HCT116 (cell line): ENCODE measurements at regions not wholly inside any gene's neighbourhood (a gene's known extent, or its start where the extent isn't known, plus 50 kb on each side); places are given as distances from the start of the nearest gene placed in this dataset.

Source experiments
- ATAC-seq: fragments of 200-7000 bp; cut with Tn5 transposase; 2 replicates; pipeline ENCODE4 v1.9.1; 2020; ENCODE audit warnings: mild to moderate bottlenecking, moderate library complexity
- BruUV-seq: library from RNA; stranded (reverse); fragments of 400-500 nt; replicated peaks from 2 replicates; lab custom pipeline; 2021; lab: Mats Ljungman, UMichigan
- CTCF ChIA-PET: fragments of 300-600 bp; sonication (Branson Sonifier 250); formaldehyde crosslinking; loops from one replicate; lab custom pipeline; 2021; ENCODE audit warnings: antibody characterized with exemption; lab: Charles Lee
- POLR2A ChIA-PET: fragments of 300-600, 350-600 bp; sonication (Branson Sonifier 250); formaldehyde crosslinking; loops from one replicate; lab custom pipeline; 2021; ENCODE audit warnings: antibody characterized with exemption; lab: Charles Lee
- RAD21 ChIA-PET, 2 experiments: fragments of 300-600 bp; sonication (Branson Sonifier 250); formaldehyde crosslinking; loops; one replicate each; lab custom pipeline; 2023; ENCODE audit warnings: low total read pairs in 2 of 2; ENCODE audit not compliant: uncharacterized antibody in 2 of 2, unreplicated experiment in 2 of 2, low non-redundant PET in 1 of 2; lab: Charles Lee
- DNase-seq: peaks from one replicate; pipeline ENCODE4 v3.0.0-alpha.2; 2010; ENCODE audit warnings: low read depth, low spot score
- H2AFZ ChIP-seq: fragments of 200-600 bp; shearing (Covaris generic), sonication (generic); 2 replicates; pipeline ENCODE4 v1.6.1; 2017; ENCODE audit warnings: low read depth, mixed run types, mixed read lengths, antibody characterized with exemption, low read length; ENCODE audit not compliant: poor library complexity, severe bottlenecking
- H3K27ac ChIP-seq: 2 replicates; pipeline ENCODE4 v1.5.1; 2012; ENCODE audit warnings: low read depth, low read length
- H3K27me3 ChIP-seq: fragments of 200-600 bp; sonication (generic); 2 replicates; pipeline ENCODE4 v1.6.1; 2016; ENCODE audit warnings: mixed run types, low read length, mixed read lengths; ENCODE audit not compliant: insufficient read depth
- H3K36me3 ChIP-seq, 2 experiments: fragments of 200-500 bp in 1 of 2; fragments of 200-600 bp in 1 of 2; sonication (Bioruptor generic) in 1 of 2; sonication (generic) in 1 of 2; 2 replicates each; pipeline versions ENCODE4 v1.5.1 to v1.6.1; 2014 to 2016; ENCODE audit warnings: low read length in 2 of 2, inconsistent platforms in 1 of 2, mixed read lengths in 1 of 2, mixed run types in 1 of 2; ENCODE audit not compliant: insufficient read depth in 2 of 2, control insufficient read depth in 1 of 2
- H3K4me1 ChIP-seq, 2 experiments: fragments of 200-600 bp in 1 of 2; sonication (generic) in 1 of 2; 2 replicates each; pipeline versions ENCODE4 v1.5.1 to v1.6.1; 2012 to 2017; ENCODE audit warnings: low read length in 2 of 2, inconsistent platforms in 1 of 2, mild to moderate bottlenecking in 1 of 2, mixed read lengths in 1 of 2, mixed run types in 1 of 2, moderate library complexity in 1 of 2; ENCODE audit not compliant: insufficient read depth in 2 of 2, control insufficient read depth in 1 of 2
- H3K4me2 ChIP-seq: fragments of 200-600 bp; sonication (generic); 2 replicates; pipeline ENCODE4 v1.6.1; 2017; ENCODE audit warnings: mixed run types, low read length, mixed read lengths
- H3K4me3 ChIP-seq, 2 experiments: fragments of 200-600 bp in 1 of 2; sonication (generic) in 1 of 2; replicated peaks in 1 of 2; 2 replicates each; pipeline ENCODE4 v1.5.1; 2011 to 2016; ENCODE audit warnings: low read length in 2 of 2, control low read depth in 1 of 2, low read depth in 1 of 2, mild to moderate bottlenecking in 1 of 2, mixed read lengths in 1 of 2, mixed run types in 1 of 2
- H3K79me2 ChIP-seq: fragments of 200-600 bp; sonication (generic); 2 replicates; pipeline ENCODE4 v1.6.1; 2017; ENCODE audit warnings: mild to moderate bottlenecking, mixed run types, low read length, moderate library complexity, mixed read lengths; ENCODE audit not compliant: insufficient read depth
- H3K9ac ChIP-seq: fragments of 200-600 bp; sonication (generic); 2 replicates; pipeline ENCODE4 v1.6.1; 2016; ENCODE audit warnings: low read length, mixed read lengths
- H3K9me2 ChIP-seq: fragments of 200-600 bp; sonication (generic), shearing (Covaris generic); 2 replicates; pipeline ENCODE4 v1.6.1; 2017; ENCODE audit warnings: mixed run types, mild to moderate bottlenecking, moderate library complexity; ENCODE audit not compliant: insufficient read depth
- H3K9me3 ChIP-seq, 2 experiments: fragments of 200-500 bp in 1 of 2; fragments of 200-600 bp in 1 of 2; sonication (Bioruptor generic) in 1 of 2; sonication (generic) in 1 of 2; 2 replicates each; pipeline ENCODE4 v1.6.1; 2014 to 2017; ENCODE audit warnings: low read length in 2 of 2, mixed read lengths in 2 of 2, inconsistent platforms in 1 of 2, low read depth in 1 of 2, mild to moderate bottlenecking in 1 of 2, mixed run types in 1 of 2, moderate library complexity in 1 of 2; ENCODE audit not compliant: control insufficient read depth in 1 of 2, insufficient read depth in 1 of 2
- H4K20me1 ChIP-seq: fragments of 200-600 bp; sonication (generic), shearing (Covaris generic); 2 replicates; pipeline ENCODE4 v1.6.1; 2017; ENCODE audit warnings: mixed run types, mild to moderate bottlenecking, moderate library complexity; ENCODE audit not compliant: insufficient read depth
- CEBPB ChIP-seq: IDR thresholded peaks from 2 replicates; pipeline ENCODE4 v1.6.1; 2012; ENCODE audit warnings: low read depth
- EZH2 ChIP-seq: fragments of 200-600 bp; sonication (generic); IDR thresholded peaks from 2 replicates; pipeline ENCODE4 v1.6.1; 2017; ENCODE audit warnings: antibody characterized with exemption, mixed run types
- FOSL1 ChIP-seq: IDR thresholded peaks from 2 replicates; pipeline ENCODE4 v1.6.1; 2012; ENCODE audit warnings: low read depth
- MAX ChIP-seq: IDR thresholded peaks from 2 replicates; pipeline ENCODE4 v1.6.1; 2012
- POLR2A ChIP-seq: IDR thresholded peaks from 2 replicates; pipeline ENCODE4 v1.7.0; 2011; ENCODE audit warnings: borderline replicate concordance; ENCODE audit not compliant: insufficient read depth, insufficient read length; ENCODE audit errors: extremely low read depth
- POLR2AphosphoS5 ChIP-seq: IDR thresholded peaks from 2 replicates; pipeline ENCODE4 v1.6.1; 2011; ENCODE audit warnings: mild to moderate bottlenecking, low read depth, low read length, moderate library complexity
- SIN3A ChIP-seq: IDR thresholded peaks from 2 replicates; pipeline ENCODE4 v1.6.1; 2012; ENCODE audit warnings: low read depth
- SP1 ChIP-seq: IDR thresholded peaks from 2 replicates; pipeline ENCODE4 v1.6.1; 2012; ENCODE audit warnings: low read depth
- TCF7L2 ChIP-seq: IDR thresholded peaks from 2 replicates; pipeline ENCODE4 v1.7.0; 2011; ENCODE audit warnings: borderline replicate concordance, inconsistent platforms; ENCODE audit not compliant: insufficient read depth, insufficient read length; ENCODE audit errors: extremely low read depth
- YY1 ChIP-seq: IDR thresholded peaks from 2 replicates; pipeline ENCODE4 v1.6.1; 2011; ENCODE audit warnings: low read length, low read depth, moderate library complexity, mild to moderate bottlenecking; ENCODE audit not compliant: insufficient replicate concordance; ENCODE audit errors: extremely low read depth
- intact Hi-C: fragments of 100-400 bp; cut with micrococcal nuclease; formaldehyde crosslinking; loops from 2 replicates; pipeline ENCODE4 v1.10.0; 2022
- TF ChIP-seq, protein P1 (sequence below): IDR thresholded peaks from 2 replicates; pipeline ENCODE4 v1.6.1; 2012; ENCODE audit warnings: low read depth
- TF ChIP-seq, protein P2 (sequence below), 3 experiments: fragments of 200-600 bp in 1 of 3; sonication (generic) in 1 of 3; IDR thresholded peaks in 2 of 3; conservative IDR thresholded peaks in 1 of 3; 2 replicates each; pipeline ENCODE4 v1.5.1; 2012 to 2017; ENCODE audit warnings: low read depth in 2 of 3, low read length in 2 of 3, antibody characterized with exemption in 1 of 3, borderline replicate concordance in 1 of 3, control low read depth in 1 of 3, mild to moderate bottlenecking in 1 of 3, mixed read lengths in 1 of 3, mixed run types in 1 of 3, moderate library complexity in 1 of 3; ENCODE audit not compliant: insufficient read depth in 1 of 3
- TF ChIP-seq, protein P3 (sequence below): IDR thresholded peaks from 2 replicates; pipeline ENCODE4 v1.6.1; 2012

DNA sequence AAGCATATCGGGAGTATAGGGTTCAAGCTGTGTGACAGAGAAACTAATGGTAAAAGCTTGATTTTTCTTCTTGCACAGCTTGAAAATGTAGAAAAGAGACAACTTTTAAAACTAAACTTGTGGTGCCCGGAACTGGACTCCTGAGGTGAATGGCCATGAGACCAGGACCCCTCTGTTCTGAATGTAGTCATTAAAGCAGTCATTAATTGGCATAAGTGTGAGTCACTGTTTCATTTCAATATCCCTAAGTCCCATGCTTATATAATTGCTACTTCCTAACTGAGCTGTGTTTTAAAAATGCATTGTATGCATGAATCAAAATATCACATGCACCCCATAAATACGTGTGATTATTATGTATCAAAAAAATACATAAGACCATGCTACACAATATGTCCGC, 463.1 kb upstream of the DYNLRB2 start:
- Histone ChIP-seq H3K4me1 (no peaks in the 10 kb centered on the region), H3K4me3 (no peak overlapping the region), H3K27me3 (no peaks in the 10 kb centered on the region), H3K27ac (no peak overlapping the region)
- POLR2A ChIA-PET = no interaction called here
- TF ChIP-seq POLR2AphosphoS5 (no peak), YY1 (no peak), EZH2 (no peak), MAX (no peak)
- TF ChIP-seq, all 23 proteins: peak for 0
- BruUV-seq = no TSS peak
- no peak for ATAC-seq
- intact Hi-C loops = no loop called here
- CTCF ChIA-PET = no interaction called here
- Histone ChIP-seq H2AFZ (no peak overlapping the region), H3K9me2 (no peaks in the 10 kb centered on the region), H3K9me3 (peaks cover 40 to 60% of the 10 kb centered on the region in 2 experiments; a peak in 2 of 4 replicates), H3K36me3 (no peaks in the 10 kb centered on the region), H3K79me2 (no peaks in the 10 kb centered on the region), H4K20me1 (no peaks in the 10 kb centered on the region), H3K4me2 (no peak overlapping the region), H3K9ac (no peak overlapping the region)
- no peak for DNase-seq
- RAD21 ChIA-PET = no interaction called here

DNA sequence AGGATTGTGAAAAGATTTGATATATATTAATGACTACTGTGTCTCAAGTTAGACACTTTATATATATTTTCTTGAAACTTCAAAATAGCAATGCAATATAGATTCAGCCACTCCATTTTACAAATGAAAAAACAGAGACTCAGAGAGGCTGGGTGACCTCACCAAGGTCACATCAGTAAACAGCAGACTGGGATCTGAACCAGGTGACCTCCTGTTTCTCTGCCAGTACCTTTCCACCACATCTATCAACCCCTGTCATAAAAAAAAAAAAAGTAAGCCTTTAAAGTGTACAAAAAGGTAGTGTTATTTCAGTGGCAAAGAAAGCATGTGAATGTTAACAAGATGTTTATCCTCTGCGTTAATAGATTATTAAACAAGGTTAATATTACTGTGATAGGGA, 466.5 kb upstream of the DYNLRB2 start:
- Histone ChIP-seq H2AFZ (no peak overlapping the region), H4K20me1 (no peaks in the 10 kb centered on the region), H3K36me3 (no peaks in the 10 kb centered on the region), H3K27me3 (no peaks in the 10 kb centered on the region), H3K4me3 (no peak overlapping the region), H3K9ac (no peak overlapping the region), H3K27ac (no peak overlapping the region), H3K9me3 (peaks cover 41 to 67% of the 10 kb centered on the region in 2 experiments; a peak in 2 of 4 replicates), H3K4me1 (no peaks in the 10 kb centered on the region), H3K79me2 (no peaks in the 10 kb centered on the region), H3K9me2 (no peaks in the 10 kb centered on the region), H3K4me2 (no peak overlapping the region)
- ATAC-seq = no peak
- TF ChIP-seq, protein P1, sequence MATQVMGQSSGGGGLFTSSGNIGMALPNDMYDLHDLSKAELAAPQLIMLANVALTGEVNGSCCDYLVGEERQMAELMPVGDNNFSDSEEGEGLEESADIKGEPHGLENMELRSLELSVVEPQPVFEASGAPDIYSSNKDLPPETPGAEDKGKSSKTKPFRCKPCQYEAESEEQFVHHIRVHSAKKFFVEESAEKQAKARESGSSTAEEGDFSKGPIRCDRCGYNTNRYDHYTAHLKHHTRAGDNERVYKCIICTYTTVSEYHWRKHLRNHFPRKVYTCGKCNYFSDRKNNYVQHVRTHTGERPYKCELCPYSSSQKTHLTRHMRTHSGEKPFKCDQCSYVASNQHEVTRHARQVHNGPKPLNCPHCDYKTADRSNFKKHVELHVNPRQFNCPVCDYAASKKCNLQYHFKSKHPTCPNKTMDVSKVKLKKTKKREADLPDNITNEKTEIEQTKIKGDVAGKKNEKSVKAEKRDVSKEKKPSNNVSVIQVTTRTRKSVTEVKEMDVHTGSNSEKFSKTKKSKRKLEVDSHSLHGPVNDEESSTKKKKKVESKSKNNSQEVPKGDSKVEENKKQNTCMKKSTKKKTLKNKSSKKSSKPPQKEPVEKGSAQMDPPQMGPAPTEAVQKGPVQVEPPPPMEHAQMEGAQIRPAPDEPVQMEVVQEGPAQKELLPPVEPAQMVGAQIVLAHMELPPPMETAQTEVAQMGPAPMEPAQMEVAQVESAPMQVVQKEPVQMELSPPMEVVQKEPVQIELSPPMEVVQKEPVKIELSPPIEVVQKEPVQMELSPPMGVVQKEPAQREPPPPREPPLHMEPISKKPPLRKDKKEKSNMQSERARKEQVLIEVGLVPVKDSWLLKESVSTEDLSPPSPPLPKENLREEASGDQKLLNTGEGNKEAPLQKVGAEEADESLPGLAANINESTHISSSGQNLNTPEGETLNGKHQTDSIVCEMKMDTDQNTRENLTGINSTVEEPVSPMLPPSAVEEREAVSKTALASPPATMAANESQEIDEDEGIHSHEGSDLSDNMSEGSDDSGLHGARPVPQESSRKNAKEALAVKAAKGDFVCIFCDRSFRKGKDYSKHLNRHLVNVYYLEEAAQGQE = no peak
- TF ChIP-seq CEBPB (no peak), POLR2A (no peak), YY1 (no peak), SP1 (no peak), TCF7L2 (no peak), SIN3A (no peak), FOSL1 (no peak)
- TF ChIP-seq, protein P2, sequence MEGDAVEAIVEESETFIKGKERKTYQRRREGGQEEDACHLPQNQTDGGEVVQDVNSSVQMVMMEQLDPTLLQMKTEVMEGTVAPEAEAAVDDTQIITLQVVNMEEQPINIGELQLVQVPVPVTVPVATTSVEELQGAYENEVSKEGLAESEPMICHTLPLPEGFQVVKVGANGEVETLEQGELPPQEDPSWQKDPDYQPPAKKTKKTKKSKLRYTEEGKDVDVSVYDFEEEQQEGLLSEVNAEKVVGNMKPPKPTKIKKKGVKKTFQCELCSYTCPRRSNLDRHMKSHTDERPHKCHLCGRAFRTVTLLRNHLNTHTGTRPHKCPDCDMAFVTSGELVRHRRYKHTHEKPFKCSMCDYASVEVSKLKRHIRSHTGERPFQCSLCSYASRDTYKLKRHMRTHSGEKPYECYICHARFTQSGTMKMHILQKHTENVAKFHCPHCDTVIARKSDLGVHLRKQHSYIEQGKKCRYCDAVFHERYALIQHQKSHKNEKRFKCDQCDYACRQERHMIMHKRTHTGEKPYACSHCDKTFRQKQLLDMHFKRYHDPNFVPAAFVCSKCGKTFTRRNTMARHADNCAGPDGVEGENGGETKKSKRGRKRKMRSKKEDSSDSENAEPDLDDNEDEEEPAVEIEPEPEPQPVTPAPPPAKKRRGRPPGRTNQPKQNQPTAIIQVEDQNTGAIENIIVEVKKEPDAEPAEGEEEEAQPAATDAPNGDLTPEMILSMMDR (IDR thresholded peaks at IDR 0.05 in 2 of 3, conservative IDR thresholded peaks at IDR 0.05 in 1 of 3; ENCODE audit: borderline replicate concordance in 1 of 3, insufficient read depth in 1 of 3, low read depth in 2 of 3, low read length in 2 of 3) = no peak
- TF ChIP-seq, protein P3, sequence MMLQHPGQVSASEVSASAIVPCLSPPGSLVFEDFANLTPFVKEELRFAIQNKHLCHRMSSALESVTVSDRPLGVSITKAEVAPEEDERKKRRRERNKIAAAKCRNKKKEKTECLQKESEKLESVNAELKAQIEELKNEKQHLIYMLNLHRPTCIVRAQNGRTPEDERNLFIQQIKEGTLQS = no peak
- intact Hi-C loops = no loop called here
- no TSS peak for BruUV-seq
- CTCF ChIA-PET = no interaction called here
- DNase-seq = no peak
- POLR2A ChIA-PET = no interaction called here
- RAD21 ChIA-PET = no interaction called here
